A673 (cell line): ENCODE measurements at regions not wholly inside any gene's neighbourhood (a gene's known extent, or its start where the extent isn't known, plus 50 kb on each side); places are given as distances from the start of the nearest gene placed in this dataset.

Source experiments
- BruUV-seq: library from RNA; stranded (reverse); fragments of 400-500 nt; replicated peaks from 2 replicates; lab custom pipeline; 2021; lab: Mats Ljungman, UMichigan
- CTCF ChIA-PET: fragments of 300-600 bp; sonication (Branson Sonifier 250); formaldehyde crosslinking; loops from one replicate; lab custom pipeline; 2022; ENCODE audit warnings: antibody characterized with exemption; lab: Charles Lee
- POLR2A ChIA-PET: fragments of 300-600 bp; sonication (Branson Sonifier 250); formaldehyde crosslinking; loops from one replicate; lab custom pipeline; 2022; ENCODE audit warnings: antibody characterized with exemption; ENCODE audit not compliant: low non-redundant PET; lab: Charles Lee
- DNase-seq: peaks from one replicate; pipeline ENCODE4 v3.0.0-alpha.2; 2015; ENCODE audit warnings: low spot score
- H3K27ac ChIP-seq: fragments of 200-600 bp; sonication (generic); 2 replicates; pipeline ENCODE4 v1.5.1; 2016; ENCODE audit warnings: mixed run types, low read depth, mild to moderate bottlenecking, mixed read lengths, antibody characterized with exemption, low read length; ENCODE audit not compliant: poor library complexity, severe bottlenecking
- H3K27me3 ChIP-seq: fragments of 200-600 bp; sonication (generic); replicated peaks from 2 replicates; pipeline ENCODE4 v1.6.1; 2017; ENCODE audit warnings: mixed run types, low read depth, mild to moderate bottlenecking, mixed read lengths, antibody characterized with exemption, low read length; ENCODE audit not compliant: insufficient read depth, poor library complexity
- H3K36me3 ChIP-seq: fragments of 200-600 bp; sonication (generic); 2 replicates; pipeline ENCODE4 v1.6.1; 2016; ENCODE audit warnings: mixed run types, mild to moderate bottlenecking, mixed read lengths, antibody characterized with exemption, low read length; ENCODE audit not compliant: insufficient read depth, poor library complexity, severe bottlenecking
- H3K4me1 ChIP-seq: fragments of 200-600 bp; sonication (generic); 2 replicates; pipeline ENCODE4 v1.6.1; 2017; ENCODE audit warnings: mixed run types, mild to moderate bottlenecking, mixed read lengths, antibody characterized with exemption, low read length; ENCODE audit not compliant: insufficient read depth, poor library complexity, severe bottlenecking
- H3K4me3 ChIP-seq: fragments of 200-600 bp; sonication (generic); 2 replicates; pipeline ENCODE4 v1.5.1; 2016; ENCODE audit warnings: low read depth, mixed run types, mild to moderate bottlenecking, mixed read lengths, low read length; ENCODE audit not compliant: poor library complexity, severe bottlenecking
- H3K9me3 ChIP-seq: fragments of 200-600 bp; sonication (generic); 2 replicates; pipeline ENCODE4 v1.6.1; 2016; ENCODE audit warnings: mixed run types, low read depth, mild to moderate bottlenecking, mixed read lengths, antibody characterized with exemption, low read length; ENCODE audit not compliant: poor library complexity, severe bottlenecking
- CTCF ChIP-seq: fragments of 300-800, 200-600 bp; sonication (generic); conservative IDR thresholded peaks from 2 replicates; pipeline ENCODE4 v1.5.1; 2017; ENCODE audit warnings: low read depth, mild to moderate bottlenecking, antibody characterized with exemption, low read length, moderate library complexity, mixed read lengths
- EZH2 ChIP-seq: fragments of 200-600 bp; sonication (generic); IDR thresholded peaks from 2 replicates; pipeline ENCODE4 v1.6.1; 2017; ENCODE audit warnings: borderline replicate concordance, low read depth, mild to moderate bottlenecking, mixed read lengths, antibody characterized with exemption, low read length; ENCODE audit not compliant: poor library complexity, severe bottlenecking
- intact Hi-C: fragments of 100-400 bp; cut with micrococcal nuclease; formaldehyde crosslinking; loops from one replicate; pipeline ENCODE4 v1.10.0; 2022; ENCODE audit not compliant: unreplicated experiment

- CTCF ChIA-PET, result no interaction called here
- intact Hi-C loops, result no loop called here
These were observed 62.1 kb upstream of the IL12A start for GRCh38 chr3:159926573-159926972.

GRCh38 chr3:159928071-159928491 lies 60.6 kb upstream of the IL12A start:
- ChIA-PET POLR2A (no interaction called here), CTCF (no interaction called here)
- Histone ChIP-seq H3K36me3 (no peaks in the 10 kb centered on the region), H3K4me3 (no peak overlapping the region), H3K27me3 (no peaks in the 10 kb centered on the region), H3K9me3 (no peaks in the 10 kb centered on the region), H3K4me1 (no peaks in the 10 kb centered on the region), H3K27ac (no peak overlapping the region)
- TF ChIP-seq EZH2 (no peak), CTCF (no peak)
- no peak for DNase-seq
- intact Hi-C loops, result no loop called here
- no TSS peak for BruUV-seq

More at GRCh38 chr3:159926573-159926972, 62.1 kb upstream of the IL12A start:
- Histone ChIP-seq H3K9me3 (no peaks in the 10 kb centered on the region), H3K4me1 (no peaks in the 10 kb centered on the region), H3K27ac (no peak overlapping the region), H3K36me3 (no peaks in the 10 kb centered on the region), H3K27me3 (no peaks in the 10 kb centered on the region), H3K4me3 (no peak overlapping the region)
- no peak for DNase-seq
- POLR2A ChIA-PET, result no interaction called here
- no TSS peak for BruUV-seq
- TF ChIP-seq CTCF, result no peak
- TF ChIP-seq EZH2, result no peak

GRCh38 chr3:159928666-159929065 lies 60.0 kb upstream of the IL12A start:
- intact Hi-C loops, result no loop called here
- H3K4me1 ChIP-seq, result no peaks in the 10 kb centered on the region
- ChIA-PET POLR2A (no interaction called here), CTCF (no interaction called here)
- no TSS peak for BruUV-seq
- no peak for DNase-seq
- H3K4me3 ChIP-seq, result no peak overlapping the region
- no peaks in the 10 kb centered on the region for H3K27me3 ChIP-seq
- TF ChIP-seq EZH2 (no peak), CTCF (no peak)
- no peaks in the 10 kb centered on the region for H3K9me3 ChIP-seq
- no peaks in the 10 kb centered on the region for H3K36me3 ChIP-seq
- H3K27ac ChIP-seq, result no peak overlapping the region
